H9 (cell line): ENCODE measurements at regions not wholly inside any gene's neighbourhood (a gene's known extent, or its start where the extent isn't known, plus 50 kb on each side); places are given as distances from the start of the nearest gene placed in this dataset.

Source experiments
- DNase-seq: peaks from one replicate; pipeline ENCODE4 v3.0.0-alpha.2; 2017
- H2AFZ ChIP-seq: one replicate; pipeline ENCODE4 v1.6.1; 2013; ENCODE audit warnings: mild to moderate bottlenecking, low read length, control low read depth, moderate library complexity
- H2AK5ac ChIP-seq: 2 replicates; pipeline ENCODE4 v1.6.1; 2013; ENCODE audit warnings: low read length, control low read depth, mixed read lengths; ENCODE audit not compliant: insufficient read length
- H2BK120ac ChIP-seq: one replicate; pipeline ENCODE4 v1.6.1; 2013; ENCODE audit warnings: low read depth, mild to moderate bottlenecking, low read length, control low read depth, inconsistent platforms; ENCODE audit not compliant: poor library complexity, severe bottlenecking
- H2BK12ac ChIP-seq: 2 replicates; pipeline ENCODE4 v1.6.1; 2013; ENCODE audit warnings: low read length, control low read depth, mixed read lengths, low read depth; ENCODE audit not compliant: insufficient read length
- H2BK15ac ChIP-seq: 2 replicates; pipeline ENCODE4 v1.6.1; 2013; ENCODE audit warnings: low read depth, low read length, control low read depth
- H2BK20ac ChIP-seq: one replicate; pipeline ENCODE4 v1.6.1; 2013; ENCODE audit warnings: low read depth, mild to moderate bottlenecking, low read length, control low read depth, inconsistent platforms; ENCODE audit not compliant: poor library complexity, severe bottlenecking
- H2BK5ac ChIP-seq: 2 replicates; pipeline ENCODE4 v1.6.1; 2013; ENCODE audit warnings: low read length, control low read depth, mixed read lengths; ENCODE audit not compliant: insufficient read length
- H3K14ac ChIP-seq: 2 replicates; pipeline ENCODE4 v1.6.1; 2013; ENCODE audit warnings: low read length, control low read depth; ENCODE audit not compliant: insufficient read depth
- H3K18ac ChIP-seq: 2 replicates; pipeline ENCODE4 v1.6.1; 2013; ENCODE audit warnings: low read depth, mild to moderate bottlenecking, mixed read lengths, low read length, control low read depth; ENCODE audit not compliant: insufficient read length
- H3K23ac ChIP-seq: 2 replicates; pipeline ENCODE4 v1.6.1; 2013; ENCODE audit warnings: low read length, control low read depth, mixed read lengths, low read depth; ENCODE audit not compliant: insufficient read length
- H3K23me2 ChIP-seq: 2 replicates; pipeline ENCODE4 v1.6.1; 2013; ENCODE audit warnings: low read depth, mild to moderate bottlenecking, mixed read lengths, low read length, control low read depth; ENCODE audit not compliant: insufficient read length, poor library complexity, severe bottlenecking
- H3K27ac ChIP-seq: 2 replicates; pipeline ENCODE4 v1.5.1; 2013; ENCODE audit warnings: low read length, control low read depth, mixed read lengths, low read depth; ENCODE audit not compliant: insufficient read length
- H3K27me3 ChIP-seq: 2 replicates; pipeline ENCODE4 v1.6.1; 2013; ENCODE audit warnings: low read length, control low read depth, inconsistent platforms; ENCODE audit not compliant: insufficient read depth
- H3K4ac ChIP-seq: 2 replicates; pipeline ENCODE4 v1.6.1; 2013; ENCODE audit warnings: low read depth, mild to moderate bottlenecking, control low read depth, inconsistent platforms, low read length, moderate library complexity
- H3K4me1 ChIP-seq: 2 replicates; pipeline ENCODE4 v1.6.1; 2013; ENCODE audit warnings: low read length, control low read depth, inconsistent platforms; ENCODE audit not compliant: insufficient read depth
- H3K4me2 ChIP-seq: 2 replicates; pipeline ENCODE4 v1.6.1; 2013; ENCODE audit warnings: low read length, control low read depth, mixed read lengths; ENCODE audit not compliant: insufficient read length, insufficient read depth
- H3K56ac ChIP-seq: 2 replicates; pipeline ENCODE4 v1.6.1; 2013; ENCODE audit warnings: low read depth, mild to moderate bottlenecking, mixed read lengths, low read length, control low read depth; ENCODE audit not compliant: insufficient read length
- H3K79me1 ChIP-seq: 2 replicates; pipeline ENCODE4 v1.6.1; 2013; ENCODE audit warnings: low read depth, mild to moderate bottlenecking, moderate library complexity, low read length, control low read depth, inconsistent platforms; ENCODE audit not compliant: insufficient read depth, poor library complexity, severe bottlenecking
- H3K79me2 ChIP-seq: 2 replicates; pipeline ENCODE4 v1.6.1; 2013; ENCODE audit warnings: low read length, control low read depth, inconsistent platforms; ENCODE audit not compliant: insufficient read depth
- H3K9ac ChIP-seq: 2 replicates; pipeline ENCODE4 v1.6.1; 2013; ENCODE audit warnings: low read length, control low read depth, mixed read lengths; ENCODE audit not compliant: insufficient read length; ENCODE audit errors: extremely low read depth
- H3K9me3 ChIP-seq: one replicate; pipeline ENCODE4 v1.6.1; 2013; ENCODE audit warnings: low read depth, low read length, inconsistent platforms; ENCODE audit not compliant: control insufficient read depth
- H3T11ph ChIP-seq: one replicate; pipeline ENCODE4 v1.6.1; 2013; ENCODE audit warnings: mild to moderate bottlenecking, low read length, control low read depth, inconsistent platforms
- H4K20me1 ChIP-seq: one replicate; pipeline ENCODE4 v1.6.1; 2013; ENCODE audit not compliant: control insufficient read depth, insufficient read length, insufficient read depth
- H4K5ac ChIP-seq: 2 replicates; pipeline ENCODE4 v1.6.1; 2013; ENCODE audit warnings: low read depth, mild to moderate bottlenecking, mixed read lengths, low read length, control low read depth; ENCODE audit not compliant: insufficient read length
- H4K8ac ChIP-seq: replicated peaks from 2 replicates; pipeline ENCODE4 v1.6.1; 2013; ENCODE audit warnings: low read length, control low read depth, mixed read lengths, low read depth; ENCODE audit not compliant: insufficient read length
- H4K91ac ChIP-seq: 2 replicates; pipeline ENCODE4 v1.6.1; 2013; ENCODE audit warnings: low read depth, mild to moderate bottlenecking, moderate library complexity, mixed read lengths, low read length, control low read depth; ENCODE audit not compliant: insufficient read length
- H3K27ac Mint-ChIP-seq, 3 experiments: 2 replicates in 2 of 3; 3 replicates in 1 of 3; pipeline ENCODE4 v1.8.0; 2020 to 2021; ENCODE audit warnings: mixed read lengths in 3 of 3, mild to moderate bottlenecking in 1 of 3, moderate library complexity in 1 of 3
- H3K27me3 Mint-ChIP-seq: 2 replicates; pipeline ENCODE4 v1.8.0; 2021; ENCODE audit warnings: low read depth, mild to moderate bottlenecking, moderate library complexity, mixed read lengths
- H3K36me3 Mint-ChIP-seq, 3 experiments: 2 replicates in 2 of 3; 3 replicates in 1 of 3; pipeline ENCODE4 v1.8.0; 2020 to 2021; ENCODE audit warnings: low read depth in 3 of 3, mixed read lengths in 3 of 3; ENCODE audit not compliant: insufficient read depth in 1 of 3
- H3K4me1 Mint-ChIP-seq, 2 experiments: 2 replicates each; pipeline ENCODE4 v1.8.0; 2020; ENCODE audit warnings: mixed read lengths in 2 of 2
- H3K4me3 Mint-ChIP-seq, 2 experiments: 2 replicates in 1 of 2; 3 replicates in 1 of 2; pipeline ENCODE4 v1.8.0; 2020 to 2021; ENCODE audit warnings: mild to moderate bottlenecking in 2 of 2, mixed read lengths in 2 of 2, moderate library complexity in 1 of 2
- H3K9me3 Mint-ChIP-seq, 2 experiments: 2 replicates in 1 of 2; 3 replicates in 1 of 2; pipeline ENCODE4 v1.8.0; 2020; ENCODE audit warnings: mild to moderate bottlenecking in 2 of 2, mixed read lengths in 2 of 2, moderate library complexity in 1 of 2
- CTCF ChIP-seq: fragments of 200-600 bp; sonication (generic); conservative IDR thresholded peaks from 3 replicates; pipeline ENCODE4 v1.8.0; 2021; ENCODE audit warnings: antibody characterized with exemption, mild to moderate bottlenecking
- WGBS: extraction: QIAGEN DNeasy Blood & Tissue Kit; methylation state at CpG from one replicate; pipeline ENCODE4 v1.1.7; 2013; ENCODE audit warnings: missing lambda C conversion rate, low lambda C conversion rate, mixed read lengths; ENCODE audit not compliant: insufficient read length; ENCODE audit errors: extremely low coverage; 5-methylcytosine and 5-hydroxymethylcytosine counted together

DNA sequence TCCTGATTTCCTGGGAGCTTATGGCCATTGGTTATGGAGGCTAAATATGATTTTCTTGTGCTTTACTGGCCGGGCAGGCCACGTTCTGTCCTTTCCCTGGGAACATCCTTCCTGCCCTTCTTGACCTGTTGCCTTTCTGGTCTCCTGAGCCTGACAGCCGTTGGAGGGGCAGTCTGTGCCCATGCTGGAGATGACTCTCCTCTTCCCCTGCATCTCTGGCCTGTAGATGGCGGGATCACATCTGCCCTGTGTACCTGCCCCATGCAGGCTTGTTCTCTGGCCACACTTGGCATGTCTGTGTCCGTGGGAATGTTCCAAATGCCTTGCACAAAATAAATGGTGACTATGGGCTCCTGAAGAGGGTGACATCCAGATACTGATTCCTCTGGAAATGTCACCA is 253.1 kb upstream of the IRX4 start:
- Histone ChIP-seq H3K18ac (no peak overlapping the region), H2AFZ (no peak overlapping the region), H3K14ac (no peak overlapping the region), H3K4me1 (no peaks in the 10 kb centered on the region), H3K4ac (no peak overlapping the region), H2AK5ac (no peak overlapping the region), H2BK5ac (no peak overlapping the region), H3K9ac (no peak overlapping the region), H3K79me1 (no peaks in the 10 kb centered on the region), H4K91ac (no peak overlapping the region), H3T11ph (no peak overlapping the region), H3K79me2 (no peaks in the 10 kb centered on the region), H3K27me3 (no peaks in the 10 kb centered on the region), H4K20me1 (no peaks in the 10 kb centered on the region), H3K4me2 (no peak overlapping the region), H3K27ac (no peak overlapping the region), H3K56ac (no peak overlapping the region), H3K23me2 (no peaks in the 10 kb centered on the region), H2BK20ac (no peak overlapping the region), H3K23ac (no peak overlapping the region), H2BK12ac (no peak overlapping the region), H3K9me3 (no peaks in the 10 kb centered on the region), H4K8ac (no peak overlapping the region), H2BK15ac (0 out of 2 replicates have a peak overlapping the region, but pooled peaks have one; percentile 30), H4K5ac (no peak overlapping the region), H2BK120ac (no peak overlapping the region)
- Mint-ChIP-seq H3K9me3 (no peaks in the 10 kb centered on the region), H3K27ac (no peak overlapping the region), H3K36me3 (no peaks in the 10 kb centered on the region; a peak in 1 of 7 replicates), H3K27me3 (peaks cover 3% of the 10 kb centered on the region), H3K4me1 (no peaks in the 10 kb centered on the region), H3K4me3 (no peak overlapping the region)
- DNase-seq: peak; percentile 19
- WGBS: no CpG with 5 or more reads among the region's 5 CpGs
- no peak for TF ChIP-seq CTCF
